Lung (tissue), 11 donors: ENCODE measurements at regions not wholly inside any gene's neighbourhood (a gene's known extent, or its start where the extent isn't known, plus 50 kb on each side); places are given as distances from the start of the nearest gene placed in this dataset.

Experiments used
- ATAC-seq: fragments of 200-7000 bp; cut with Tn5 transposase; one replicate; pipeline ENCODE4 v1.9.1; 2020; ENCODE audit warnings: moderate number of reproducible peaks; ENCODE audit not compliant: insufficient read depth, low FRiP score
- DNase-seq, 3 donors: peaks; one replicate each; pipeline ENCODE4 v3.0.0-alpha.2; 2013 to 2017
- H3K27ac ChIP-seq, 2 donors: one replicate each; pipeline ENCODE4 v1.5.1; 2013; ENCODE audit warnings: mild to moderate bottlenecking in 2 of 2, moderate library complexity in 2 of 2, control low read depth in 1 of 2, inconsistent platforms in 1 of 2, low read depth in 1 of 2, low read length in 1 of 2
- H3K27me3 ChIP-seq, 3 donors: one replicate each; pipeline ENCODE4 v1.5.1; 2013; ENCODE audit warnings: low read length in 2 of 3; ENCODE audit not compliant: control insufficient read depth in 3 of 3, insufficient read depth in 3 of 3
- H3K36me3 ChIP-seq, 4 donors: one replicate each; pipeline ENCODE4 v1.5.1; 2013; ENCODE audit warnings: low read length in 4 of 4, mild to moderate bottlenecking in 1 of 4, moderate library complexity in 1 of 4; ENCODE audit not compliant: control insufficient read depth in 4 of 4, insufficient read depth in 4 of 4
- H3K4me1 ChIP-seq, 5 donors: one replicate each; pipeline ENCODE4 v1.5.1; 2013; ENCODE audit warnings: low read length in 5 of 5, mild to moderate bottlenecking in 2 of 5, moderate library complexity in 1 of 5; ENCODE audit not compliant: control insufficient read depth in 5 of 5, insufficient read depth in 5 of 5
- H3K4me3 ChIP-seq: one replicate; pipeline ENCODE4 v1.5.1; 2013; ENCODE audit warnings: mild to moderate bottlenecking, control low read depth, moderate library complexity
- H3K9ac ChIP-seq, 2 donors: one replicate each; pipeline ENCODE4 v1.5.1; 2013; ENCODE audit warnings: low read length in 2 of 2, control low read depth in 1 of 2; ENCODE audit not compliant: insufficient read depth in 1 of 2
- H3K9me3 ChIP-seq, 4 donors: one replicate each; pipeline ENCODE4 v1.5.1; 2013; ENCODE audit warnings: low read length in 3 of 4, mild to moderate bottlenecking in 1 of 4, moderate library complexity in 1 of 4; ENCODE audit not compliant: control insufficient read depth in 4 of 4, insufficient read depth in 3 of 4
- WGBS, 2 donors: extraction: QIAGEN DNeasy Blood & Tissue Kit; methylation state at CpG; one replicate each; pipeline ENCODE4 v1.1.7; 2013; 5-methylcytosine and 5-hydroxymethylcytosine counted together
- TF ChIP-seq, protein P1 (sequence below): IDR thresholded peaks from 2 replicates; pipeline ENCODE4 v1.5.1; 2012; ENCODE audit warnings: mild to moderate bottlenecking; ENCODE audit errors: control extremely low read depth, extremely low read depth
- donor health status: control.
- donor health status: control.
- donor health status: Bipolar disorder and iron deficiency.
- donor health status: healthy.
- donor health status: DM: yes; HTN: yes; CAD: no.

DNA sequence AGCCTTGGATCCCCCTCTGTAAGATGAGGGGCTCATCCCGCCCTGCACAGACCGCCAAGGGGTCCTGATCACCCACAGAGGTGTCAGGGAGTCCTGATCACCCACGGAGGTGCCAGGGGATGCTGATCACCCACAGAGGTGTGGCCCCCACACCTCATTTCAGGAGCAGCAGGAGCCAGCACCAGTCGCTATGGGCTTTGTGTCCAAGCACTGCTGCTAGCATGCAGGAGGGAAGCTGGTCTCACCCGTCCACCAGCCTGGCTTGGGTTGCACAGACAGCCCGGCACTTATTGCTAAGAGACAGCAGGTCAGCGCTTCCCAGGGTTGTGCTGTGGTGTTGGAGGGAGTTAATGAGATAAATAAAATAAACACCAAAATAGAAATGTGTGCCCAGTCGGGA is 88.5 kb downstream of the ADRA2C start:
- WGBS, 2 donors: 55 to 75% methylated on average over 8 of the region's 8 CpGs
- no peaks in the 10 kb centered on the region for H3K4me1 ChIP-seq
- DNase-seq: no peak
- no peak for ATAC-seq
- peaks cover 0 to 14% (median 4%) of the 10 kb centered on the region in 4 donors for H3K9me3 ChIP-seq
- H3K36me3 ChIP-seq: no peaks in the 10 kb centered on the region
- TF ChIP-seq, protein P1, sequence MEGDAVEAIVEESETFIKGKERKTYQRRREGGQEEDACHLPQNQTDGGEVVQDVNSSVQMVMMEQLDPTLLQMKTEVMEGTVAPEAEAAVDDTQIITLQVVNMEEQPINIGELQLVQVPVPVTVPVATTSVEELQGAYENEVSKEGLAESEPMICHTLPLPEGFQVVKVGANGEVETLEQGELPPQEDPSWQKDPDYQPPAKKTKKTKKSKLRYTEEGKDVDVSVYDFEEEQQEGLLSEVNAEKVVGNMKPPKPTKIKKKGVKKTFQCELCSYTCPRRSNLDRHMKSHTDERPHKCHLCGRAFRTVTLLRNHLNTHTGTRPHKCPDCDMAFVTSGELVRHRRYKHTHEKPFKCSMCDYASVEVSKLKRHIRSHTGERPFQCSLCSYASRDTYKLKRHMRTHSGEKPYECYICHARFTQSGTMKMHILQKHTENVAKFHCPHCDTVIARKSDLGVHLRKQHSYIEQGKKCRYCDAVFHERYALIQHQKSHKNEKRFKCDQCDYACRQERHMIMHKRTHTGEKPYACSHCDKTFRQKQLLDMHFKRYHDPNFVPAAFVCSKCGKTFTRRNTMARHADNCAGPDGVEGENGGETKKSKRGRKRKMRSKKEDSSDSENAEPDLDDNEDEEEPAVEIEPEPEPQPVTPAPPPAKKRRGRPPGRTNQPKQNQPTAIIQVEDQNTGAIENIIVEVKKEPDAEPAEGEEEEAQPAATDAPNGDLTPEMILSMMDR: no peak
- no peak overlapping the region for H3K4me3 ChIP-seq
- peaks cover 0 to 25% (median 0%) of the 10 kb centered on the region in 3 donors for H3K27me3 ChIP-seq
- H3K27ac ChIP-seq: no peak overlapping the region
- H3K9ac ChIP-seq: no peak overlapping the region

DNA sequence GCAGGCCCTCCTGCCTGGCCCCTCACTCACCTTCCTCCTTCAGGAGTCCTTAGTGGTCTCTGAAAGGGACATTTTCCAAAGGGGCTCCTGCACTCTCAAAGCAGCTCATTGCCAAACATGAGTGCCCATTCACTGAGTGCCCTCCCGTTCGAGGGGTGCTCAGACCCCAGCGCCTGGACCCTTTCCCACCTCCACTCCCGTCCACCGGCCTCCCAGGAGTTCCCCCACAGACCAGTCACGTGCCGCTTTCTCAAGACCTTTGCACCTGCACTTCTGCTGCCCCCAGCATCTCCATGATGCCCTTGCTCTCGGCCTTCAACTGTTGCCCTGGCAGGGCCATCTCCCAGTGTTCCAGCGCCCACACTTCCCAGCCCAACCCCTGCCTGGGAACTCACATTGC is 89.5 kb downstream of the ADRA2C start:
- Histone ChIP-seq H3K36me3 (no peaks in the 10 kb centered on the region), H3K4me3 (no peak overlapping the region), H3K27ac (no peak overlapping the region), H3K9ac (no peak overlapping the region), H3K9me3 (peaks cover 0 to 5% (median 0%) of the 10 kb centered on the region in 4 donors), H3K27me3 (peaks cover 0 to 25% (median 0%) of the 10 kb centered on the region in 3 donors), H3K4me1 (no peaks in the 10 kb centered on the region)
- WGBS, 2 donors: 72 to 80% methylated on average over 9 of the region's 9 CpGs
- ATAC-seq (no peak), DNase-seq (no peak)
- TF ChIP-seq, protein P1: no peak

DNA sequence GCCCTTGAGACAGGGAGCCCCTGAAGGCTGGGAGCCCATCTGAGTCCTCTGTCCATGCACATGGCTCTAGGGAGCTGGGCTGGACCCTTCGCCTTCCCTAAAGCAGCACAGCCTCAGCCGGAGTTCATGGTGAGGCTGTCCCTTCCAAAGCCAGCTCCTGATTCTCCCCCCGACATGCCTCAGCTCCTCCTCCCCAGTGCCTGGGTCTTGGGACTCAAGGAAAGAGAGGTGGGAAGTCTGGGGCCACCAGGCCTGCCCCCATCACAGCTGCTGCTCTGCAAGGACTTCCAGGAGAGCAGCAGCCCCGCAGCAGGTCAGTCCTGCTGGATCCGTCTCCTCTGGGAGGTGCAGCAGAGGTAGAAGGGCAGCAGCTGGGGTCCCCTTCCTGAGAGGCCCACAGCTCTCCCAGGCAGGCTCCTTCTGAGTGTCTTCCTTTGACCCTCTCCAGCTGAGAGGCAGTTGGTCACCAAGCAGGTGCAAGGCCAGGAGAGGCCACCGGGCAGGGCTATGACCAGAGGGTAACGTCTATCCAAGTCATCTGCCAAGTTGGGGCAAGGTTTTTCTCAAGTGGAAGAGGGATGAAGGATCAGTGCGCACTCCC is 90.5 kb downstream of the ADRA2C start:
- Histone ChIP-seq H3K4me1 (no peaks in the 10 kb centered on the region), H3K4me3 (no peak overlapping the region), H3K9ac (no peak overlapping the region), H3K9me3 (no peaks in the 10 kb centered on the region), H3K27me3 (peaks cover 0 to 27% (median 3%) of the 10 kb centered on the region in 3 donors), H3K36me3 (no peaks in the 10 kb centered on the region), H3K27ac (no peak overlapping the region)
- DNase-seq: no peak
- 57 to 64% methylated on average over 8 of the region's 8 CpGs for WGBS, 2 donors
- TF ChIP-seq, protein P1: no peak
- ATAC-seq: no peak

DNA sequence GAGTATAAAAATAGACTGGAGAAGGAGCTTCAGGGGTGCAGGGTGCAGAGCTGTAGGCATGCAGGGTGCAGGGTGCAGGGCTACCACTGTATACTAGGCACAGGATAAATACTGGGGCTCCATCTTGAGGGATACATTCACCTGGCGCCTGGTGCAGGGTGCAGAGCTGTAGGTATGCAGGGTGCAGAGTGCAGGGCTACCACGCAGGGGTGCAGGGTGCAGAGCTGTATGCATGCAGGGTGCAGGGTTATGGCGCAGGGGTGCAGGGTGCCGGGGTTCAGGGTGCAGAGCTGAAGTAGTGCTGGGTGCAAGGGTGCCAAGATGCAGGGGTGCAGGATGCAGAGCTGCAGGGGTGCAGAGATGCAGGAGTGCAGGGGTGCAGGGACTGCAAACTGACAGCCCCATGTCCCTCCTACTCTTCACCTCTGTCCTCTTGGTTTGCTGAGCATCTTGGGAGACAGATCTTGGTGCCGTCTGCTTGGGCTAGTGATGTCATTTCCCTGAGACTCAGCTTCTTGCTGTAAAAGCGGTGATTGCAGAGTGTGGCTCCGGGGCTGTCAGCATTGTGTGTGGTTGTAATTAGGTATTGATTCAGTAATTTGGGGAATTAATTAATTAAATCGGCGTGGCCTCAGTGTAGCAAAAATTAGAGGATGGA is 91.2 kb downstream of the ADRA2C start:
- 63 to 69% methylated on average over 9 of the region's 9 CpGs for WGBS, 2 donors
- ATAC-seq: peak; percentile 7

More for the DNA sequence above, 91.2 kb downstream of the ADRA2C start:
- TF ChIP-seq, protein P1: no peak
- no peaks in the 10 kb centered on the region for H3K9me3 ChIP-seq
- no peaks in the 10 kb centered on the region for H3K4me1 ChIP-seq
- no peaks in the 10 kb centered on the region for H3K36me3 ChIP-seq
- DNase-seq: no peak
- peaks cover 0 to 33% (median 9%) of the 10 kb centered on the region in 3 donors for H3K27me3 ChIP-seq
- no peak overlapping the region for H3K4me3 ChIP-seq
- H3K27ac ChIP-seq: no peak overlapping the region
- H3K9ac ChIP-seq: no peak overlapping the region
